ENCODE measurements at regions not wholly inside any gene's neighbourhood (a gene's known extent, or its start where the extent isn't known, plus 50 kb on each side); places are given as distances from the start of the nearest gene placed in this dataset.

DNA sequence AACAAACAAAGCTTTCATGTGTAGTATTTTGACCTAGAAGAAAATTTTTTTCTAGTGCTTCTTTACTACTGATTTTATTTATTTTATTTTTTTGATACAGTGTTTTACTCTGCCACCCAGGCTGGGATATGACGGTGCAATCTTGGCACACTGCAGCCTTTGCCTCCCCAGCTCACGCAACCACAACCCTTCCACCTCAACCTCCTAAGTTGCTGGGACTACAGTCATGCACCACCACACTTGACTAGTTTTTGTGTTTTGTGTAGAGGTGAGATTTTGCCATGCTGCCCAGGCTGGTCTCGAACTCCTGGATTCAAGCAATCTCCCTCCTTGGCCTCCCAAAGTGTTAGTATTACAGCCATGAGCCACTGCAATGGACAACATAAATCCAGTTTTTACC is 1234.0 kb downstream of the CDY2B start (continued):
- no peak for TF ChIP-seq JUND (IDR thresholded peaks at IDR 0.05; ENCODE audit: low read length)
- TF ChIP-seq BACH1 (IDR thresholded peaks at IDR 0.05; ENCODE audit: low read length) = no peak
- no peak for TF ChIP-seq PHF8 (conservative IDR thresholded peaks at IDR 0.05; ENCODE audit: low read depth, low read length)
- TF ChIP-seq, protein P1, sequence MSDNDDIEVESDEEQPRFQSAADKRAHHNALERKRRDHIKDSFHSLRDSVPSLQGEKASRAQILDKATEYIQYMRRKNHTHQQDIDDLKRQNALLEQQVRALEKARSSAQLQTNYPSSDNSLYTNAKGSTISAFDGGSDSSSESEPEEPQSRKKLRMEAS (IDR thresholded peaks at IDR 0.05) = no peak
